ENCODE measurements at regions not wholly inside any gene's neighbourhood (a gene's known extent, or its start where the extent isn't known, plus 50 kb on each side); places are given as distances from the start of the nearest gene placed in this dataset.
"Not testable (repeated sequence)": the region's sequence is repeated elsewhere in the genome, so short reads cannot be mapped to it uniquely, and the experiment has no call there.

DNA sequence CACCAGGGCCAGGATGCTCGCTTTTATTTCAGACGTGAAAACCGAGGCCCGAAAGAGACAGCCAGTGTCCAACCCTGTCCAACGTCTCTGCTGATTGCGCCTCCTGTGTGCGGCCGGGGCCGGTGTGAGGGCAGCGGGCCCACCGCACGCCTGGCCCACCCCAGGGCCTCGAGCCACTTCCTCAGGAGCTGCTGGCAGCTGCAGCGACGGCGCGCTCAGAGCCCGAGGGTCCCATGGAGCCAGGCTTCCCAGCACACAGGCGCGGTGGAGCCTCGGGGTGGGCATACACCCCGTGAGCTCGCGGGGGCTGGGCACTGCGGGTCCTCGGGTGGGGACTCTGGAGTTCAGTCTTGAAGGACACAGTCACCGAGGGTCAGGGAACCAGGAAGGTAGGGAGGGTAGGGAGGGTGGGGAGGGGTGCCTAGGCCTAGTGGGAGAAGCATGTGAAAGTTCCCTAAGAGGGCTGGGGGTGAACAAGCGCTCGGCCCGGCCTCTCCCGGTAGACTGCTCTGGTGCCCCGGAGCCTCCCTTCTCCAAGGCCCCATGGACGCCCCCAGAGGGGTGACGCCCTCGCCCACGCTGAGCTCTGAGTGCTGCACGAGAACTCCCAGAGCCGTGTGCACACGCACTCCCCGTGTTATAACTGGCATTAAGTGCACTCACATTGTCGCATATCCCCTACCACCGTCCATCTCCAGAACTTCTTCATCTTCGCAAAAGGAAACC lies 1547.2 kb downstream of the RPIA start:
- DNase-seq: not testable (repeated sequence)

DNA sequence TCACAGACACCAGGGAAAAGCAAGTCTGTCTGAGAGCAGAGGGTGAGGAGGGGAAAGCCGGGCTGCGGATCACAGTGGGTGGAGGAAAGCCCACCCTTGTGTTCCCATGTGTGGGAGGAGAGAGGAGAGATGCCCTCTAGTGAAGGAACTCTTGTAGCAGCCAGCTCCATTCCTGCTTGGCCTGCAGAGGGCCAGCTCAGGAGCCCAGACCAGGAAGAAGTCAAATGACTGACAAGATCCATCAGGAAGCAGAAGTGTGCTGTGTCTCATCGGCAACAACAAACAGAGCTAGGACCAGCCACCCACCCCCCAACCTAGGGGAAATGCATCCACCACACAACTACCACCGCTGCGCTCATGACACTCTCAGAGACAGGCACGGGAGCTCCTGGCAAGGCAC lies 1548.3 kb downstream of the RPIA start:
- not testable (repeated sequence) for DNase-seq

- not testable (repeated sequence) for DNase-seq
These were observed 1553.7 kb downstream of the RPIA start for GRCh38 chr2:90244902-90245765.

DNA sequence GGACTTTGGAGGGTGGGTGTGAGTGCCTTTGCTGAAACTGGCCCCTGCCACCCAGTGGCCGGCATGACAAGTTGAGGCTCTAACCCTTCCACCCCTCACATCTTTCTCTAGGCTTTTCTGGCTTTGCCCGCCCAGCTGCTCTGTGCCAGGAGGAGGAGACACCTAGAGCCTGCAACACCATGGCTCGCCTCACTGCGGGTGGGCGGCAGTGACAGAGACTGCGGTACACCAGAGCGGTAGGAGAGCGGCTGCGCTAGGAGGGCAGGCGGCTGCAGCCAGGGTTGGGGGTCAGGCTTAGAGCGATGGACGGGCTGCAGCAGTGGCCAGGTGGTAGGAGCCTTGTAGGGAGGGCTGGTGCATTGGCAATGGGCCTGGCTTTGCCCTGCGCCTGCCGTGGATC lies 1556.9 kb downstream of the RPIA start:
- DNase-seq: not testable (repeated sequence)

DNA sequence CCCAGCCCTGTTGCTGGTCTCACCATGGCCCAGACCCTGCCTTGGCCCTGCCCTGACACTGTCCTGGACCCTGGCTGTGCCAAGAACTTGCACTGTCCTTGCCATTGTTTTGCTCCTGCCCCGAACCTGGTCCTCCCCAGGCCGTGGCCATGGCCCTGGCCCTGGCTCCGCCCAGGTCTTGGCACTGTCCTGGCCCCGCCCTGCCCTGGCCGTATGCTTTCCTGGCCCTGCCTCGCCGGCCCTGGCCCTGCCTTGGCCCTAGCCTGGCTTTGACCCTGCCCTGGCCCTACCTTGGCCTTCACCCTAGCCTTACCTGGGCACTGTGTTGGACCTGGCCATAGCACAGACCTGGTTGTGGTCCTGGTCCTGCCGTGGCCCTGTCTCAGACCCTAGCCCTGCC lies 1558.9 kb downstream of the RPIA start:
- DNase-seq: not testable (repeated sequence)

DNA sequence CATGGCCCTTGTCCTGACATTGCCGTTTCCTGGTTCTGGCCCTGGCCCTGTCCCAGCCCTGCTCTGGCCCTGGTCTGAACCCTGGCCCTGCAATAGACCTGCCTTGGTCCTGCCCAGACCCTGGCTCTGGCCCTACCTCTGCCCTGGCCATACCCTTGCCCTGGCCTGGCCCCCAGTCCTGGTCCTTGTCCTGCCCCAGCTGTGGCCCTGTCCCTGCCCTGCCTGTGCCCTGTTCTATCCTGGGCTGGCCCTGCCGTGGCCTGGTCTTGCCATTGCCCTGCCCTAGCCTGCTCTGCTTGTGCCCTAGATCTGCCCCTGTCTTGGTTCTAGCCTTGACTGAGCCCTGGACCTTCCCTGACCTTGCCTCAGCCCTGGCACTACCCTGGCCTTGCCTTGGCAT lies 1560.1 kb downstream of the RPIA start:
- DNase-seq: not testable (repeated sequence)

- DNase-seq: not testable (repeated sequence)
These were observed 1561.8 kb downstream of the RPIA start for GRCh38 chr2:90253306-90253705.

DNA sequence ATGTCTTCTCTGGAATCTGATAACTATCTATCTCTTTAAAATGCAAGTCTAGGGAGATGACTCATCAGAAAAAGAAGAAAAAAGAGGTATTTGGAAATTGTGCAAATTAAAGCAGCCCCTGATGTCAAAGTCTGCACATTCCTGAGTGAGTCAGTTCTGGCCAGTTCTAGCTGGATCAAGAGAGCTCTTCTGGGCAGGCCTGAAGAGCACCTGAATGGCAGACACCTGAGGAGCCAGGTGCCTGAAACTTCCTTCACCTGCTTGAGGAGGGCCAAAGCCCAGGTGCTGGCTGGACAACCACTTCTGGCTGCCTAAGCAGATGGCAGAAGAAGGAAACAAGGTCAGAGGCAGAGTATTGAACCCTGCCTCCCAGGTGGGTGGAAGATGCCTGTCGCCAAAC lies 1575.4 kb downstream of the RPIA start:
- not testable (repeated sequence) for DNase-seq

- not testable (repeated sequence) for DNase-seq
These were observed 1596.3 kb downstream of the RPIA start for GRCh38 chr2:90287751-90288150.

DNA sequence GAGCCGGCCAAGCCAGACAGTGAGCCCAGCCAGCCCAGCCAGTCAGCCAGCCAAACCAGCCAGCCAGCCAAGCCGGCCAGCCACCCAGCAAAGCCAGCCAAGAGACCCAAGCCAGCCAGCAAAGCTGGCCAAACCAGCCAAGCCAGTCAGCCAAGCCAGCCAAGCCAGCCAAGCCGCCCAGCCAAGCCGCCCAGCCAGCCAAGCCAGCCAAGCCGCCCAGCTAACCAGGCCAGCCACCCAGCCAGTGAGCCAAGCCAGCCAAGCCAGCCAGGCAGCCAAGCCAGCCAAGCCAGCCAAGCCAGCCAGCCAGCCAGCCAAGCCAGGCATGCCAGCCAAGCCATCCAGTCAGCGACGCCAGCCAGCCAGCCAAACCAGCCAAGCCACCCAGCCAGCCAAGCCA lies 1596.9 kb downstream of the RPIA start:
- DNase-seq: not testable (repeated sequence)

DNA sequence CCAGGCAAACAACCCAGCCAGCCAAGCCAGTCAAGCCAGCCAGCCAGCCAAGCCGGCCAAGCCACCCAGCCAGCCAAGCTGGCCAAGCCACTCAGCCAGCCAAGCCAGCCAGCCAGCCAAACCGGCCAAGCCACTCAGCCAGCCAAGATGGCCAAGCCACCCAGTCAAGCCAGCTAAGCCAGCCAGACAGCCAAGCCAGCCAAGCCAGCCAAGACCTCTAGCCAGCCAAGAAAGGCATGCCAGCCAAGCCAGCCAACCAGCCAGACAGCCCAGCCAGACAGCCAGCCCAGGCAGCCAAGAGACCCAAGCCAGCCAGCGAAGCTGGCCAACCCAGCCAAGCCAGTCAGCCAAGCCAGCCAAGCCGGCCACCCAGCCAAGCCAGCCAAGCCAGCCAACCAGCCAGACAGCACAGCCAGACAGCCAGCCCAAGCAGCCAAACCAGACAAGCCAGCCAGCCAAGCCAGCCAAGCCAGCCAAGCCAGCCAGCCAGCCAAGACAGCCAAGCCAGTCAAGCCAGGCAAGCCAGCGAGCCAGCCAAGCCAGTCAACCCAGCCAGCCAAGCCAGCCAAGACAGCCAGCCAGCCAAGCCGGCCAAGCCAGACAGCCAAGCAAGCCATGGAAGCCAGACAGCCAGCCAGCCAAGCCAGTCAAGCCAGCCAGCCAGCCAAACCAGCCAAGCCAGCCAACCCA lies 1598.0 kb downstream of the RPIA start:
- DNase-seq: not testable (repeated sequence)

DNA sequence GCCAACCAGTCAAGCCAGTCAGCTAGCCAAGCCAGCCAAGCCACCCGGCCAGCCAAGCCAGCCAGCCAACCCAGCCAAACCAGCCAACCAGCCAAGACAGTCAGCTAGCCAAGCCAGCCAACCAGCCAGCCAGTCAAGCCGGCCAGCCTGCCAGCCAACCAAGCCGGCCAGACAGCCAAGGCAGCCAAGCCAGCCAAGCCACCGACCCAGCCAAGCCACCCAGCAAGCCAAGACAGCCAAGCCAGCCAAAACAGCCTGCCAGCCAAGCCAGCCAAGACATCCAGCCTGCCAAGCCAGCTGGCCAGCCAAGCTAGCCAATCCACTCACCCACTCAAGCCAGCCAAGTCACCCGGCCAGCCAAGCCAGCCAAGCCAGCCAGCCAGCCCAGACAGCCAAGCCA lies 1599.2 kb downstream of the RPIA start:
- not testable (repeated sequence) for DNase-seq

DNA sequence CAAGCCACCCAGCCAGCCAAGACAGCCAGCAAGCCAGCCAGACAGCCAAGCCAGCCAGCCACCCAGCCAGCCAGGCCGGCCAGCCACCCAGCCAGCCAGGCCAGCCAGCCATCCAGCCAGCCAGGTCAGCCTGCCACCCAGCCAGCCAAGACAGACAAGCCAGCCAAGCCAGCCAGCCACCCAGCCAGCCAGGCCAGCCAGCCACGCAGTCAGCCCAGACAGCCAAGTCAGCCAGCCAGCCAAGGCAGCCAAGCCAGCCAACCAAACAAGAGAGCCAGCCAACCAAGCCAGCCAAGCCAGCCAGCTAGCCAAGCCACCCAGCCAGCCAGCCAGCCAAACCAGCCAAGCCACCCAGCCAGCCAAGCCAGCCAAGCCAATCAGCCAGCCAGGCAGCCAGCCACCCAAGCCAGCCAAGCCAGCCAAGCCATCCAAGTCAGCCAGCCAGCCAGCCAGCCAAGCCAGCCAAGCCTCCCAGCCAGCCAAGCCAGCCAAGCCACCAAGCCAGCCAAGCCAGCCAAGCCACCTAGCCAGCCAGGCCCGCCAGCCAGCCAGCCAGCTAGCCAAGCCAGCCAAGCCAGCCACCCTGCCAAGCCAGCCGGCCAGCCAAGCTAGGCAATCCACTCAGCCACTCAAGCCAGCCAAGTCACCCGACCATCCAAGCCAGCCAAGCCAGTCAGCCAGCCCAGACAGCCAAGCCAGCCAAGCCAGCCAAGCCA lies 1599.9 kb downstream of the RPIA start:
- peak in 1 of 2 experiments; percentile 23 for DNase-seq

- DNase-seq: not testable (repeated sequence)
These were observed 1600.5 kb downstream of the RPIA start for GRCh38 chr2:90291934-90292333.

GRCh38 chr2:90292451-90292850 lies 1601.0 kb downstream of the RPIA start:
- not testable (repeated sequence) for DNase-seq

DNA sequence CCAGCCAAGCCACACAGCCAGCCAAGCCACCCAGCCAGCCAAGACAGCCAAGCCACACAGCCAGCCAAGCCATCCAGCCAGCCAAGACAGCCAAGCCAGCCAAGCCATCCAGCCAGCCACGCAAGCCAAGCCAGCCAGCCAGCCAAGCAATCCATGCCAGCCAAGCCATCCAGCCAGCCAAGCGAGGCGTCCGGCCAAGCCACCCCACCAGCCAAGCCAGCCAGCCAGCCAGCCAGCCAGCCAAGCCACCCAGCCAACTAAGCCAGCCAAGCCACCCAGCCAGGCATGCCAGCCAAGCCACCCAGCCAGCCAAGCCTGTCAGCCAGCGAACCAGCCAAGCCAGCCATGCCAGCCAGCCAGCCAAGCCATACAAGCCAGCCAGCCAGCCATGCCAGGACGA lies 1601.8 kb downstream of the RPIA start:
- DNase-seq: not testable (repeated sequence)

GRCh38 chr2:90293806-90294205 lies 1602.3 kb downstream of the RPIA start:
- DNase-seq: not testable (repeated sequence)

DNA sequence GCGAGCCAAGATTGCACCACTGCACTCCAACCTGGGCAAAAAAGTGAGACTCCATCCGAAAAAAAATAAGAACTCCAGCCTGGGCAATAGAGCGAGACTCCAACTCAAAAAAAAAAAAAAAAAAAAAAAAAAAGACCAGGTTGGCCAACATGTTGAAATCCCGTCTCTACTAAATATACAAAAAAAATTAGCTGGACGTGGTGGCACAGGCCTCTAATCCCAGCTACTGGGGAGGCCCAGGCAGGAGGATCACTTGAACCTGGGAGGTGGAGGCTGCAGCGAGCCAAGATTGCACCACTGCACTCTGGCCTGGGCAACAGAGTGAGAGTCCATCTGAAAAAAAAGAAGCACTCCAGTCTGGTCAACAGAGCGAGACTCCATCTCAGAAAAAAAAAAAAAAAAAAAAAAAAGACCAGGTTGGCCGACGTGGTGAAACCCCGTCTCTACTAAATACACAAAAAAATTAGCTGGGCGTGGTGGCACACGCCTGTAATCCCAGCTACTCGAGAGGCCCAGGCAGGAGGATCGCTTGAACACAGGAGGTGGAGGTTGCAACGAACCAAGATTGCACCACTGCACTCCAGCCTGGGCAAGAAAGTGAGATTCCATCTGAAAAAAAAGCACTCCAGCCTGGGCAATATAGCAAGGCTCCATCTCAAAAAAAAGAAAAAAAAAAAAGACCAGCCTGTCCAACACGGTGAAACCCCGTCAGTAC lies 1603.7 kb downstream of the RPIA start:
- not testable (repeated sequence) for DNase-seq

- DNase-seq: not testable (repeated sequence)
These were observed 1605.0 kb downstream of the RPIA start for GRCh38 chr2:90296484-90296777.

- DNase-seq: not testable (repeated sequence)
These were observed 1606.2 kb downstream of the RPIA start for GRCh38 chr2:90297701-90298100.

DNA sequence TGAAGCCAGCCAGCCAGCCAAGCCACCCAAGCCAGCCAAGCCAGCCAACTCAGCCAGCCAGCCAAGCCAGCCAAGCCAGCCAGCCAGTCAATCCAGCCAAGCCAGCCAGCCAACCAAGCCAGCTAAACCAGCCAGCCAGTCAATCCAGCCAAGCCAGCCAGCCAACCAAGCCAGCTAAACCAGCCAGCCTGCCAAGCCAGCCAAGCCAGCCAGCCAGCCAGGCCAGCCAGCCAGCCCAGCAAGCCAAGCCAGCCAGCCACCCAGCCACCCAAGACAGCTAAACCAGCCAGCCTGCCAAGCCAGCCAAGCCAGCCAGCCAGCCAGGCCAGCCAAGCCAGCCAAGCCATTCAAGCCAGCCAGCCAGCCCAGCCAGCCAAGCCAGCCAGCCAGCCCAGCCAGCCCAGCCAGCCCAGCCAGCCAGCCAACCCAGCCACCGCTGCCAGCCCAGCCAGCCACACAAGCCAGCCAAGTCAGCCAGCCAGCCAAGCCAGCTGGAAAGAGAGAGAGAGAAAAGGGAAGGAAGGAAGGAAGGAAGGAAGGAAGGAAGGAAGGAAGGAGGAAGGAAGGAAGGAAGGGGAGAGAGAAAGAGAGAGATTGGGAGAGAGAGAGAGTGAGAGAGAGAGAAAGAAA lies 1606.8 kb downstream of the RPIA start:
- DNase-seq: not testable (repeated sequence)

DNA sequence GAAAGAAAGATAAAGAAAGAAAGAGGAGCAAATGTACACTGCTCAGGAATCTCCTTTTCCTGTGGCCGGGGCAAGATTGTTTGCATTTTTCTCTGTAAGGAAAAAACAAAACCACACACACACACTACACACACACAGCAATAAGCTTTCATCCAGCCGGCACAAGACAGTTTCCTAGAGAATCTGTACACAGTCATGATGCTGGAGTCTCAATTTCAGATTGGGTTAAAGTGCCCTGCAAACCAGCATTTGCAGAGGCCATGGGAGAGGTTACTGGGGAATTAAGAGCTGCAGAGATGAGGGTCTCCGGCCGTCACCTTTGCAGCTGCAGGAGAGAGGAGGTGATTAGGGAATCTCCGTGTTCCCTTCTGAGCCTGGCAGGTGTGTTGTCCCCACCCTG lies 1607.5 kb downstream of the RPIA start:
- not testable (repeated sequence) for DNase-seq

Data from activated T-cell treated with anti-CD3 and anti-CD28 coated beads, Interleukin-2, amount 50 U/mL, for 48 hours (primary cell).